HG02840 (cell line): ENCODE measurements at regions not wholly inside any gene's neighbourhood (a gene's known extent, or its start where the extent isn't known, plus 50 kb on each side); places are given as distances from the start of the nearest gene placed in this dataset.
"Not testable (repeated sequence)": the region's sequence is repeated elsewhere in the genome, so short reads cannot be mapped to it uniquely, and the experiment has no call there.

ENCODE experiments used
- ATAC-seq: cut with Tn5 transposase; IDR thresholded peaks from one replicate; pipeline ENCODE4 v1.9.1; 2021; ENCODE audit warnings: mild to moderate bottlenecking, moderate library complexity, moderate number of reproducible peaks; ENCODE audit not compliant: unreplicated experiment, low FRiP score

- ATAC-seq: no peak
Measured at GRCh38 chr3:22621205-22621809, 581.8 kb upstream of the UBE2E2 start.

GRCh38 chr3:22627993-22628499 is 575.1 kb upstream of the UBE2E2 start:
- no peak for ATAC-seq

GRCh38 chr3:22632536-22632935 is 570.6 kb upstream of the UBE2E2 start:
- no peak for ATAC-seq

DNA sequence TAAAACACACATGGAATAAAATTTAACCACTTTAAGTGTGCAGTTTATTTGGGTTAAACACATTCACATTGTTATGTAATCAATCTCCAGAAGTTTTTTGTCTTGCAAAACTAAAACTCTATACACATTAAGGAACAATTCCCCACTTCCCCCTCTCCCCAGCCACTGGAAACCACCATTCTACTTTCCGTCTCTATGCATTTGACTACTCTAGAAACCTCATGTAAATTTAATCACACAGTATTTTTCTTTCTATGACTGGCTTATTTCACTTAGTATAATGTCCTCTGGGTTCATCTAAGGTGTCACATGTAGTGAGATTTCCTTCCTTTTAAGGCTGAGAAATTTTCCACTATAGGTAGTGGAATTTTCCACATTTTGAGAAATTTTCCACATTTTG is 568.7 kb upstream of the UBE2E2 start:
- no peak for ATAC-seq

DNA sequence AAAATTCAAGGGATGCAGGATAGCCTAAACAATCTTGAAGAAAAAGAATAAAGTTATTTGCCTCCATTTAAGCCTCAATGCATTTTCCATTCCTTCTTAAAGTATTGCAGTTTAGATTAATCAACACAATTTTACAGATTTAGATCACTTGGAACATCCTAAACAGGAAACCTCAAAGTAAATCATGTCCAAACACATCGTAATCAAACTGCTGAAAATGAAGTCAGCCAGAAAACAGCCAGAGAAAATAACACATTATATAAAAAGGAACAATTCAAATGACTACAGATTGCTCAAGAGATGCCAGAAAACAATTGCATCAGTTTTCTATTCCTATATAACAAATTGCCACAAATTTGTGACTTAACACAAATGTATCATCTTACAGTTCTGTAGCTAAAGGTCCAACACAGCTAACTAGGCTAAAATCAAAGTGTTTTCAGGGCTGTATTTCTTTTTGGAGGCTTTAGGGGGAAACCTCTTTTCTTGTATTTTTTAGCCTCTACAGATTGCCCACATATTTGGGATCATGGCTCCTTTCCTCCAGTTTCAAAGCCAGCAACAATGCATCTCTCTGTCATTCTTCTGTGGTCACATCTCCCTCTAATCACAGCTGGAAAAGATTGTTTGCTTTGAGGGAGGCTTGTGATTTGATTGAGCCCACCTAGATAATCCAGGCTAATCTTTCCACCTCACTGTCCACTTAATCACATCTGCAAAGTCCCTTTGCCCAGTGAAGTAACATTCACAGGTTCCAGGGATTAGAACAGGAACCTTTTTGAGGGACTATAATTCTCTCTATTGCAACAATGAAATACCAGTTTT is 543.3 kb upstream of the UBE2E2 start:
- ATAC-seq: no peak

- ATAC-seq: no peak
Measured at GRCh38 chr3:22660606-22661005, 542.5 kb upstream of the UBE2E2 start.

DNA sequence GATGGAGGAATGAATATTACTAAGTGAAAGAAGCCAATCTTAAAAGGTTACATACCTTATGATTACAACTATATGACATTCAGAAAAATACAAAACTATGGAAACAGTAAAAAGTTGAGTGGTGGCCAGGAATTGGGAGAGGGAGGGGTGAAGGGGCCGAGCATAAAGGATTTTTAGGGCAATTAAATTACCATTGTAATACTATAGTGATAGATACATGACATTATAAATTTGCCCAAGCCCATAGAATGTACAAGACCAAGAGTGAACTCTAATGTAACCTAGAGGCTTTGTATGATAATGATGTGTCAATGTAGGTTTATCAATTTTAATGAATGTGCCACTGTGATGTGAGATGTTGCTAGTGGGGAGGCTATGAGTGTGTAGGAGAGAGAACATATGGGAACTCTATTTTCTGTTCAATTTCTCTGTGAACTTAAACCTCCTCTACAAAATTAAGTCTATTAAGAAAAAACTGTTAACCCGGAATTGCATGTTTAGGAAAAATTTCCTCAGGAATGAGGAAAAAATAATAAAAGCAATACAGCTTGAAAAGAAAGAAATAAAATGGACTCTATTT is 541.9 kb upstream of the UBE2E2 start:
- no peak for ATAC-seq

DNA sequence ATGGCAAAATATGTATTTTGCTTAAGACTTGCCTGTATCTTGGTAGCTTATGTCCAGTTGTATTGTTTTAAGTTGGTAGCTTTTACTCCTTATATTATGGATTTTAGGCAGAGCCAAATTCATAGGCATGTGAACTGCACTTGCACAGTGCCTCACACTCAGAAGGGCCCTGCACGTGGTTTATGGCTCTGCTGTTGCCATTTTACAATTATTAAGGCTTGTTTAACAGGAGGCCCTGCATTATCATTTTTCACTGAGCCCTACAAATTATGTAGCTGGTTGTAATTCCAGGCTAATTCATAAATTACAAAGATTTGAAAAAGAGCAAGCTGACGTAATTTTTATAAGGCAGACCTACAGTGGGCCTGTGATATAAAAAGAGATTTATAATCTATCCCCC is 537.6 kb upstream of the UBE2E2 start:
- ATAC-seq: no peak

- no peak for ATAC-seq
Measured at GRCh38 chr3:22666736-22667135, 536.4 kb upstream of the UBE2E2 start.

DNA sequence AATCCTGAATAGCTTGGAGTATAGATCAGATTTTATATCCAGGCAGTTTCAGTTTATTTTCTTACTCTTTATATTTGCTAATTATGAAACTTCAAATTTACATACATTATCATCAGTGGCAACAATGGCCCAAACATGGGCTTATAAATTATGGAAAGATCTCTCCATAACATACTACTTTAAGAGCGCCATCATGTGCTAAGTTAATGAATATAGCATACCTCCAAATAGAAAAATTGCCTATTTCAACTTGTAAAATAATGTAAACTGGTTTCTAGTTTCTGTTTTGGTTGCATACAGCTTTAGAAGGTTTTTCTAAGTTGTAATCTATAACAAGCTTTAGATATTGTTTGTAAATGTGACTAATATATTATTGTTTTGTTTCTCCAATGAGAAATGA is 531.3 kb upstream of the UBE2E2 start:
- no peak for ATAC-seq

DNA sequence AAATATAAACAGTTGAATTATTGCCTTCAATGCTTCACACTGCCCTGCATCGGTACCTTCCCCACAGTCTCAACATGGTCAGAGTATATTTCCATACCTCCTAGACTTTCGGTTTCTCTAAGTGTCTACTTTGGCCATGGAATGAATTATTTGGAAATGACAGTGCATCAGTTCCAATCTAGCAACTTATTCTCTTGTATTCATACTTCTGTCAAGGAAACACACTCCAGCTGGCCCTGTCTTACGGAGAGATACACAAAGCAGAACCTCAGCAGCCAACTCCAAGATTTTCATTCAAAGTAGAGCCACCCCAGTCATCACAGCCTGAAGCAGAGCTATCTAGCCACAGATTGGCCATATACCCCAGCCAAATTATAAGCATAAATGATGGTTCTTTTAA is 518.4 kb upstream of the UBE2E2 start:
- no peak for ATAC-seq

DNA sequence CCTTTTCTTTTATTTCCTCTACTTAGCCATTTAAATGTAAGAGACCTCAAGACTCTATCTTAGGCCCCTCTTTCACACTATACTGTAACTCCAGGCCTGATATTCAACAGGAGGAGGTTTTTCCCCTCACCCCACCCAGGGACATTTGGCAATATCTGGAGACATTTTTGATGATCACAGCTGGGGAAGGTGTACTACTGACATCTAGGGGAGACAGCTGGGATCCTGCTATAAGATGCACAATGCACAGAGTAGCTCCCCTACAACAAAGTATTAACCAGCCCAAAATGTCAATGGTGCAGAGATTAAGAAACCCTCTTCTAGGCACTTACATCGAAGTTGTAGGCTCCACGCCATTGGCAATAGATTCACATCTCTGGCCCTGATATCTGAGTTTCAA is 517.5 kb upstream of the UBE2E2 start:
- ATAC-seq: no peak

GRCh38 chr3:22691407-22691806 is 511.7 kb upstream of the UBE2E2 start:
- ATAC-seq: no peak

- ATAC-seq: no peak
Measured at GRCh38 chr3:22691856-22692628, 511.1 kb upstream of the UBE2E2 start.

- no peak for ATAC-seq
Measured at GRCh38 chr3:22700876-22701275, 502.3 kb upstream of the UBE2E2 start.

GRCh38 chr3:22704166-22704565 is 499.0 kb upstream of the UBE2E2 start:
- ATAC-seq: no peak

GRCh38 chr3:22704571-22705354 is 498.4 kb upstream of the UBE2E2 start:
- no peak for ATAC-seq

- not testable (repeated sequence) for ATAC-seq
Measured at GRCh38 chr3:22706922-22707321, 496.2 kb upstream of the UBE2E2 start.

DNA sequence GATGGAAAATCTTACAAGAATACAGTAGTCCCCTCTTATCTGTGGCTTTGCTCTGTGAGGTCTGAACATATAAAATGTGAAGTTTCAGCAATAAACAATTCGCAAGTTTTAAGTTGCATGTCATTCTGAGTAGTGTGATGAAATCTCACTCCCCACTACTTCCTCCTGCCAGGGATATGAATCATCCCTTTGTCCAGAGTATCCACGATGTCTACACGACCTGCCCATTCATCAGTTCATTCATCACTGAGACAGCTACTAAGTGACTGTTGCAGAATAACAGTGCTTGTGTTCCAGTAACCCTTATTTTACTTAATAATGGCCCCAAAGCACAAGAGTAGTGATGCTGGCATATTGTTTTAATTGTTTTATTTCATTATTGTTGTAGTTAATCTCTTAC is 489.2 kb upstream of the UBE2E2 start:
- no peak for ATAC-seq

DNA sequence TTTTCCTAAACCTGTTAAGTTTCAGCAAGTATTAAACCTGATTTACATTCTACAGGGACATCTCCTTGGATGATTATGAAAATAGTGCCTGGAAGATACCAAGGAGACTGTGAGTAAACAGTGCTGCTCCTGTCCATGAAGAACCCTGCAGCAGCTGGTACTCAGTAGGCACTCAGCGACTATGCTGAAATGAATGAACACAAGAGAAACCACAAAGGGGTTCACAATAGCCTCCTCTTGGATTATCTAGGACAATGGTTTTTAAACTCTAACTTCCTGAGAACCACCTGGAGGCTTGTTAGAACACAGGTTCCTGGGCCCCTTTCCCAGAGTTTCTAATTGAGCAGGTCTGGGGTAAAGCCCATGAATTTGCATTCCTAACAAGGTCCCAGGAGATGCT is 488.4 kb upstream of the UBE2E2 start:
- ATAC-seq: no peak
